Spleen (tissue), 11 donors: ENCODE measurements at regions not wholly inside any gene's neighbourhood (a gene's known extent, or its start where the extent isn't known, plus 50 kb on each side); places are given as distances from the start of the nearest gene placed in this dataset.

ENCODE experiments used
- DNase-seq: peaks from one replicate; pipeline ENCODE4 v3.0.0-alpha.2; 2020
- H3K27ac ChIP-seq, 8 donors: fragments of 200-600 bp; sonication (generic) in 7 of 8; 1 replicate in 4 of 8; 2 replicates in 4 of 8; pipeline versions ENCODE4 v1.5.0 to v1.8.0; 2016 to 2021; ENCODE audit warnings: inconsistent platforms in 4 of 8, mild to moderate bottlenecking in 4 of 8, moderate library complexity in 1 of 8
- H3K27me3 ChIP-seq, 7 donors: fragments of 200-600 bp; sonication (generic) in 6 of 7; replicated peaks in 1 of 7; 1 replicate in 4 of 7; 2 replicates in 3 of 7; pipeline versions ENCODE4 v1.5.0 to v1.8.0; 2016 to 2021; ENCODE audit warnings: inconsistent platforms in 3 of 7, mild to moderate bottlenecking in 1 of 7
- H3K36me3 ChIP-seq, 6 donors: fragments of 200-600 bp; sonication (generic) in 5 of 6; 1 replicate in 4 of 6; 2 replicates in 2 of 6; pipeline versions ENCODE4 v1.5.0 to v1.8.0; 2016 to 2021; ENCODE audit warnings: inconsistent platforms in 2 of 6
- H3K4me1 ChIP-seq, 6 donors: fragments of 200-600 bp; sonication (generic) in 5 of 6; 1 replicate in 3 of 6; 2 replicates in 3 of 6; pipeline versions ENCODE4 v1.5.0 to v1.8.0; 2016 to 2021; ENCODE audit warnings: inconsistent platforms in 3 of 6
- H3K4me3 ChIP-seq, 8 donors: fragments of 200-600 bp; sonication (generic) in 7 of 8; 1 replicate in 4 of 8; 2 replicates in 4 of 8; pipeline versions ENCODE4 v1.5.0 to v1.8.0; 2016 to 2021; ENCODE audit warnings: inconsistent platforms in 4 of 8, mild to moderate bottlenecking in 4 of 8, moderate library complexity in 2 of 8
- H3K9me3 ChIP-seq, 8 donors: fragments of 200-600 bp; sonication (generic) in 7 of 8; 1 replicate in 4 of 8; 2 replicates in 4 of 8; pipeline versions ENCODE4 v1.5.0 to v1.8.0; 2016 to 2021; ENCODE audit warnings: inconsistent platforms in 4 of 8
- POLR2A ChIP-seq, 3 donors: fragments of 450-650 bp; IDR thresholded peaks; one replicate each; pipeline ENCODE4 v1.5.1; 2017; ENCODE audit warnings: antibody characterized with exemption in 3 of 3, mild to moderate bottlenecking in 1 of 3
- POLR2AphosphoS5 ChIP-seq, 3 donors: sonication (generic); formaldehyde crosslinking; IDR thresholded peaks; one replicate each; pipeline ENCODE4 v1.5.1; 2017; ENCODE audit warnings: antibody characterized with exemption in 3 of 3
- WGBS, 5 donors: extraction: QIAGEN DNeasy Blood & Tissue Kit in 3 of 5; methylation state at CpG; one replicate each; pipeline versions ENCODE4 v1.1.5 to v1.1.7; 2013 to 2018; 5-methylcytosine and 5-hydroxymethylcytosine counted together
- intact Hi-C: fragments of 100-400 bp; cut with DNase I; formaldehyde crosslinking; loops from one replicate; pipeline ENCODE4 v1.15.0; 2023; ENCODE audit warnings: low total_unique reads
- TF ChIP-seq, protein P1 (sequence below), 11 experiments: fragments of 200-600 bp in 7 of 11; fragments of 450-650 bp in 4 of 11; sonication (generic) in 4 of 11; IDR thresholded peaks in 8 of 11; conservative IDR thresholded peaks in 3 of 11; 1 replicate in 7 of 11; 2 replicates in 4 of 11; pipeline versions ENCODE4 v1.4.0 to v1.8.0; 2016 to 2021; ENCODE audit warnings: antibody characterized with exemption in 11 of 11, inconsistent platforms in 4 of 11, mild to moderate bottlenecking in 1 of 11
- donor health status: healthy with polysubstance abuse.
- donor health status: DM: no; HTN: no; CAD: no; lungs with moderate emphysema.
- donor health status: DM: no; HTN: no; CAD: no.
- donor health status: Bipolar disorder and iron deficiency.
- donor health status: healthy.
- donor health status: DM: no; HTN: no; CAD: no.
- donor health status: DM: yes; HTN: yes; CAD: no.

DNA sequence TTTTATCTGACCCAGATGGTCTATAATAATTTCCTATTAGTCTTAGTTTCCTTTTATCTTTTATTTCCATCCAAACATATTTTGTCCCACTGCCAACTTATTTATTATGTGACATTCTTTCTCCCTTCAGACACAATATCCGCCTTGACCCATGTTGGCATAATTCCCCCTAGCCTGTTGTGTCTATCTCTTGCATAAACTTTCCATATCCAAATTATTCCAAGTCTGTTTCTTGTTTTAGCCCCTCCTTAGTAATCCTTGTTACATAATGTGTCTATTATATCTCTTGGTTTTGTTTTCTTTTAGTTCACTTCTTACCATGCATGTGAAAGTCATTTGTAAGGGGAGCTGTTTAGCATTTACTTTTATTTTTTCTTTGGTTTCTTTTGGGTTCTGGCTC, 81.6 kb upstream of the CACHD1 start:
- H3K9me3 ChIP-seq, result peaks cover 0 to 3% (median 0%) of the 10 kb centered on the region in 8 donors
- no peaks in the 10 kb centered on the region for H3K36me3 ChIP-seq
- 73 to 86% (median 75%) methylated on average over 1 of the region's 1 CpG for WGBS, 5 donors
- H3K4me1 ChIP-seq, result no peaks in the 10 kb centered on the region
- TF ChIP-seq POLR2AphosphoS5 (IDR thresholded peaks at IDR 0.05) (no peak), POLR2A (IDR thresholded peaks at IDR 0.05) (no peak)
- TF ChIP-seq, protein P1, sequence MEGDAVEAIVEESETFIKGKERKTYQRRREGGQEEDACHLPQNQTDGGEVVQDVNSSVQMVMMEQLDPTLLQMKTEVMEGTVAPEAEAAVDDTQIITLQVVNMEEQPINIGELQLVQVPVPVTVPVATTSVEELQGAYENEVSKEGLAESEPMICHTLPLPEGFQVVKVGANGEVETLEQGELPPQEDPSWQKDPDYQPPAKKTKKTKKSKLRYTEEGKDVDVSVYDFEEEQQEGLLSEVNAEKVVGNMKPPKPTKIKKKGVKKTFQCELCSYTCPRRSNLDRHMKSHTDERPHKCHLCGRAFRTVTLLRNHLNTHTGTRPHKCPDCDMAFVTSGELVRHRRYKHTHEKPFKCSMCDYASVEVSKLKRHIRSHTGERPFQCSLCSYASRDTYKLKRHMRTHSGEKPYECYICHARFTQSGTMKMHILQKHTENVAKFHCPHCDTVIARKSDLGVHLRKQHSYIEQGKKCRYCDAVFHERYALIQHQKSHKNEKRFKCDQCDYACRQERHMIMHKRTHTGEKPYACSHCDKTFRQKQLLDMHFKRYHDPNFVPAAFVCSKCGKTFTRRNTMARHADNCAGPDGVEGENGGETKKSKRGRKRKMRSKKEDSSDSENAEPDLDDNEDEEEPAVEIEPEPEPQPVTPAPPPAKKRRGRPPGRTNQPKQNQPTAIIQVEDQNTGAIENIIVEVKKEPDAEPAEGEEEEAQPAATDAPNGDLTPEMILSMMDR (IDR thresholded peaks at IDR 0.05 in 8 of 11, conservative IDR thresholded peaks at IDR 0.05 in 3 of 11), result no peak
- no peak overlapping the region for H3K27ac ChIP-seq
- H3K27me3 ChIP-seq, result no peaks in the 10 kb centered on the region
- no peak for DNase-seq
- intact Hi-C loops, result no loop called here
- H3K4me3 ChIP-seq, result no peak overlapping the region

DNA sequence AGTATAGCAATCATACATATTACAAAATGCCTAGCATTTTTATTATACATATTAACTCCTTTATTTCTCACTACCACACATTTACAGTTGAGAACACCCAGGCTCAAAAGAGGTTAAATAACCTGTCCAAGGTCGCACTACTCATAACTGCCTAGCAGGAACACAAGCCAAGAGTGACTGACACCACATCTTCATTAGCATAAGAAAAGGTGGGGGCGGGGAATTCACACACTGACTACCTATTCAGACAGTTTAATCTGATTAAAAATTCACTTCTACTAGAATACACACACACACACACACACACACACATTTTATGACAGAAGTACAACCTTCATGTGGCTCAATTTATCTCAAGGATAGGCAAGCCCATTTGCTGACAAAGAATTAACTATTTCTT, 77.8 kb upstream of the CACHD1 start:
- H3K9me3 ChIP-seq, result no peaks in the 10 kb centered on the region
- H3K4me3 ChIP-seq, result no peak overlapping the region
- H3K27me3 ChIP-seq, result no peaks in the 10 kb centered on the region
- H3K27ac ChIP-seq, result no peak overlapping the region
- no peak for TF ChIP-seq POLR2A (IDR thresholded peaks at IDR 0.05)
- TF ChIP-seq POLR2AphosphoS5 (IDR thresholded peaks at IDR 0.05), result no peak
- TF ChIP-seq, protein P1 (IDR thresholded peaks at IDR 0.05 in 8 of 11, conservative IDR thresholded peaks at IDR 0.05 in 3 of 11), result no peak
- H3K4me1 ChIP-seq, result no peaks in the 10 kb centered on the region
- DNase-seq, result no peak
- no peaks in the 10 kb centered on the region for H3K36me3 ChIP-seq
- 63 to 83% (median 82%) methylated on average over 2 of the region's 2 CpGs for WGBS, 5 donors
- intact Hi-C loops, result no loop called here

DNA sequence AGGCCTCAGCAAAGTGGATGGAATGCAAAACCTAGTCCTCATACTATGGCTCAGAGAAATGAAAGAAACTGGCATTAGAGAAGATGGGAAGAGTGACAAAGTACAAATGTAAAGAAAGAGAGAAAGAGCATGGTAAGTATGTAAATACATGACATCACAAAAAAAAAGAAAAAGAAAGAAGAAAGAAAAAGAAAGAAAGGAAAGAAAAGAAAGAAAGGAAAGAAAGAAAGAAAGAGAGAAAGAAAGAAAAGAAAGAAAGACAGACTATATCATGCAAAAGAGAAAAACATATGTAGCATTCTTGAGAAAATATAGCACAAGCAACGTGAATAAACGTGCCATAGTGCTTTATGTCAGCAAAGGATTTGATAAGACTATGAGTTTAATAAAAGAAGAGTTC, 76.1 kb upstream of the CACHD1 start:
- H3K27ac ChIP-seq, result no peak overlapping the region
- H3K4me1 ChIP-seq, result no peaks in the 10 kb centered on the region
- intact Hi-C loops, result no loop called here
- H3K27me3 ChIP-seq, result no peaks in the 10 kb centered on the region
- 80 to 99% (median 94%) methylated on average over 2 of the region's 2 CpGs for WGBS, 5 donors
- H3K36me3 ChIP-seq, result no peaks in the 10 kb centered on the region
- no peak for TF ChIP-seq POLR2A (IDR thresholded peaks at IDR 0.05)
- TF ChIP-seq, protein P1 (IDR thresholded peaks at IDR 0.05 in 8 of 11, conservative IDR thresholded peaks at IDR 0.05 in 3 of 11), result no peak
- TF ChIP-seq POLR2AphosphoS5 (IDR thresholded peaks at IDR 0.05), result no peak
- H3K9me3 ChIP-seq, result no peaks in the 10 kb centered on the region
- DNase-seq, result no peak
- no peak overlapping the region for H3K4me3 ChIP-seq

DNA sequence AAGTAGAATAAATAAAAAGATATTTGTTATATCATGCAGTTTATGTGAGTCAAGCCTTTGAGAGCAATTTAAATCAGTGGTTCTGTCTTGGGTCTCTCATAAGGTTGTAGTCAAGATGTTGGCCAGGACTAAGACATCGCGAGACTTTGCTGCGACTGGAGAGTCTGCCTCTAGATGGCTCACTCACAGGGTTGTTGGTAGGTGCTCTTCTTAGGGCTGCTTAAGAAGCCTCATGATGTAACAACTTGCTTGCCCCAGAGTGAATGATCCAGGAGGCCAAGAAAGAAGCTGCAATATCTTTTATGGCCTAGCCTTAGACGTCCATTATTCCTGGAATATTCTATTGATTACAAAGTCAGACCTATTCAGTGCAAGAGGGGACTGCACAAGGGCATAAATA, 73.1 kb upstream of the CACHD1 start:
- no peak for DNase-seq
- H3K36me3 ChIP-seq, result no peaks in the 10 kb centered on the region
- intact Hi-C loops, result no loop called here
- no peaks in the 10 kb centered on the region for H3K9me3 ChIP-seq
- H3K27me3 ChIP-seq, result no peaks in the 10 kb centered on the region
- H3K27ac ChIP-seq, result no peak overlapping the region
- H3K4me3 ChIP-seq, result no peak overlapping the region
- TF ChIP-seq, protein P1 (IDR thresholded peaks at IDR 0.05 in 8 of 11, conservative IDR thresholded peaks at IDR 0.05 in 3 of 11), result no peak
- TF ChIP-seq POLR2AphosphoS5 (IDR thresholded peaks at IDR 0.05) (no peak), POLR2A (IDR thresholded peaks at IDR 0.05) (no peak)
- no peaks in the 10 kb centered on the region for H3K4me1 ChIP-seq
- 83 to 93% (median 88%) methylated on average over 4 of the region's 4 CpGs for WGBS, 5 donors
